Keratinocyte (primary cell): ENCODE measurements at regions not wholly inside any gene's neighbourhood (a gene's known extent, or its start where the extent isn't known, plus 50 kb on each side); places are given as distances from the start of the nearest gene placed in this dataset.
"Not testable (repeated sequence)": the region's sequence is repeated elsewhere in the genome, so short reads cannot be mapped to it uniquely, and the experiment has no call there.

Experiments used
- EZH2 ChIP-seq: IDR thresholded peaks from one replicate; pipeline ENCODE4 v1.6.1; 2012; ENCODE audit warnings: inconsistent platforms, mild to moderate bottlenecking, low read length, moderate library complexity
- TF ChIP-seq, protein P1 (sequence below), 3 experiments: IDR thresholded peaks in 1 of 3; conservative IDR thresholded peaks in 1 of 3; optimal IDR thresholded peaks in 1 of 3; 2 replicates in 2 of 3; 3 replicates in 1 of 3; pipeline versions ENCODE3 to v1.5.1; 2011; ENCODE audit warnings: low read length in 3 of 3, mild to moderate bottlenecking in 3 of 3, moderate library complexity in 2 of 3, control low read depth in 1 of 3, inconsistent platforms in 1 of 3; ENCODE audit not compliant: insufficient read depth in 2 of 3; ENCODE audit errors: extremely low read depth in 1 of 3

DNA sequence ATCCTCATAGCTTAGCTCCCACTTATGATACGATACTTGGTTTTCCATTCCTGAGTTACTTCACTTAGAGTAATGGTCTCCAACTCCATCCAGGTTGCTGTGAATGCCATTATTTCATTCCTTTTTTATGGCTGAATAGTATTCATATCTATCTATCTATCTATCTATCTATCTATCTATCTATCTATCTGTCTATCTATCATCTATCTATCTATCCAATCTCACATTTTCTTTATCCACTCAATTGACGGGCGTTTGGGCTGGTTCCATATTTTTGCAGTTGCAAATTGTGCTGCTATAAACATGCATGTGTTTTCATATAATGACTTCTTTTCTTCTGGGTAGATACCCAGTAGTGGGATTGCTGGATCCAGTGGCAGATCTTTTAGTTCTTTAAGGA lies 65.4 kb upstream of the NXPH1 start:
- TF ChIP-seq, protein P1, sequence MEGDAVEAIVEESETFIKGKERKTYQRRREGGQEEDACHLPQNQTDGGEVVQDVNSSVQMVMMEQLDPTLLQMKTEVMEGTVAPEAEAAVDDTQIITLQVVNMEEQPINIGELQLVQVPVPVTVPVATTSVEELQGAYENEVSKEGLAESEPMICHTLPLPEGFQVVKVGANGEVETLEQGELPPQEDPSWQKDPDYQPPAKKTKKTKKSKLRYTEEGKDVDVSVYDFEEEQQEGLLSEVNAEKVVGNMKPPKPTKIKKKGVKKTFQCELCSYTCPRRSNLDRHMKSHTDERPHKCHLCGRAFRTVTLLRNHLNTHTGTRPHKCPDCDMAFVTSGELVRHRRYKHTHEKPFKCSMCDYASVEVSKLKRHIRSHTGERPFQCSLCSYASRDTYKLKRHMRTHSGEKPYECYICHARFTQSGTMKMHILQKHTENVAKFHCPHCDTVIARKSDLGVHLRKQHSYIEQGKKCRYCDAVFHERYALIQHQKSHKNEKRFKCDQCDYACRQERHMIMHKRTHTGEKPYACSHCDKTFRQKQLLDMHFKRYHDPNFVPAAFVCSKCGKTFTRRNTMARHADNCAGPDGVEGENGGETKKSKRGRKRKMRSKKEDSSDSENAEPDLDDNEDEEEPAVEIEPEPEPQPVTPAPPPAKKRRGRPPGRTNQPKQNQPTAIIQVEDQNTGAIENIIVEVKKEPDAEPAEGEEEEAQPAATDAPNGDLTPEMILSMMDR (optimal IDR thresholded peaks at IDR 0.05 in 1 of 3, IDR thresholded peaks at IDR 0.05 in 1 of 3, conservative IDR thresholded peaks at IDR 0.05 in 1 of 3; ENCODE audit: extremely low read depth in 1 of 3, insufficient read depth in 2 of 3, low read length in 3 of 3): not testable (repeated sequence)
- not testable (repeated sequence) for TF ChIP-seq EZH2
